GM12865 (cell line): ENCODE measurements at regions not wholly inside any gene's neighbourhood (a gene's known extent, or its start where the extent isn't known, plus 50 kb on each side); places are given as distances from the start of the nearest gene placed in this dataset.

Experiments used
- DNase-seq: peaks from one replicate; pipeline ENCODE4 v3.0.0; 2010; ENCODE audit warnings: low read depth
- H3K4me3 ChIP-seq: 2 replicates; pipeline ENCODE4 v1.5.1; 2011; ENCODE audit warnings: mild to moderate bottlenecking, low read depth, low read length, control low read depth
- TF ChIP-seq, protein P1 (sequence below): IDR thresholded peaks from 2 replicates; pipeline ENCODE4 v1.5.1; 2011; ENCODE audit warnings: low read length, control low read depth, low read depth, inconsistent platforms; ENCODE audit not compliant: insufficient read depth; ENCODE audit errors: missing control alignments

DNA sequence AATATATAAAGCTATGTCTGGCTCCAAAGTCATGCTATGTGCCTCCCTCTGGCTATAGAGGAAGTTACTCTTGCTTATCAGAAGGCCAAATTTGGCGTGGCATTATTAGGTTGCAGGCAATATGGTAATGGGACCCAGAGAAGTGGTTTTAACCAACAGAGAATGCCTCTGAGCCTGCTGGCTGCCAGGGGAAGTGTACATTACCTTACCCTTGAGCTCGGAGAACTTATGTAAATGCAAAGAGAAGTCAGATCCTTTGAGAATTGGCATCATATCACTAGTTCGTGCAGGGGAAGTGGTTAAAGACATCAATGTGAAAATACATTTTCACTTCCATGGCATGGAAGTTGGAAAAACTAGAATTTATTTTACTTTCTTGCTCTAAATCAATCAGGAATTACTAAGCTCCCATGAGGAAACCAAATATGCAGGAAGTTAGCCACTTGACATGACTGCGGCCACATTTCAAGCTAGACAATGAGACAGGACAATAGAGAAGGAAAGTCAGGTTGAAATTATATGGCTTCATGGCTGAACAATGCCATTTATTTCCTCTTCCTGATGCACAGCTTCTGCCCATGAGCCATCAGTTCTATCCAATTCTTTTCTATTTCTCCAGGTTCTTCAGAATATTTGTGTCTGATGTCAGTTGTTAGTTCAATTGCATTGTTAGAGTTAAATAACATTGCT lies 134.0 kb upstream of the PHACTR1 start:
- DNase-seq, result no peak
- TF ChIP-seq, protein P1, sequence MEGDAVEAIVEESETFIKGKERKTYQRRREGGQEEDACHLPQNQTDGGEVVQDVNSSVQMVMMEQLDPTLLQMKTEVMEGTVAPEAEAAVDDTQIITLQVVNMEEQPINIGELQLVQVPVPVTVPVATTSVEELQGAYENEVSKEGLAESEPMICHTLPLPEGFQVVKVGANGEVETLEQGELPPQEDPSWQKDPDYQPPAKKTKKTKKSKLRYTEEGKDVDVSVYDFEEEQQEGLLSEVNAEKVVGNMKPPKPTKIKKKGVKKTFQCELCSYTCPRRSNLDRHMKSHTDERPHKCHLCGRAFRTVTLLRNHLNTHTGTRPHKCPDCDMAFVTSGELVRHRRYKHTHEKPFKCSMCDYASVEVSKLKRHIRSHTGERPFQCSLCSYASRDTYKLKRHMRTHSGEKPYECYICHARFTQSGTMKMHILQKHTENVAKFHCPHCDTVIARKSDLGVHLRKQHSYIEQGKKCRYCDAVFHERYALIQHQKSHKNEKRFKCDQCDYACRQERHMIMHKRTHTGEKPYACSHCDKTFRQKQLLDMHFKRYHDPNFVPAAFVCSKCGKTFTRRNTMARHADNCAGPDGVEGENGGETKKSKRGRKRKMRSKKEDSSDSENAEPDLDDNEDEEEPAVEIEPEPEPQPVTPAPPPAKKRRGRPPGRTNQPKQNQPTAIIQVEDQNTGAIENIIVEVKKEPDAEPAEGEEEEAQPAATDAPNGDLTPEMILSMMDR, result no peak
- no peak overlapping the region for H3K4me3 ChIP-seq

DNA sequence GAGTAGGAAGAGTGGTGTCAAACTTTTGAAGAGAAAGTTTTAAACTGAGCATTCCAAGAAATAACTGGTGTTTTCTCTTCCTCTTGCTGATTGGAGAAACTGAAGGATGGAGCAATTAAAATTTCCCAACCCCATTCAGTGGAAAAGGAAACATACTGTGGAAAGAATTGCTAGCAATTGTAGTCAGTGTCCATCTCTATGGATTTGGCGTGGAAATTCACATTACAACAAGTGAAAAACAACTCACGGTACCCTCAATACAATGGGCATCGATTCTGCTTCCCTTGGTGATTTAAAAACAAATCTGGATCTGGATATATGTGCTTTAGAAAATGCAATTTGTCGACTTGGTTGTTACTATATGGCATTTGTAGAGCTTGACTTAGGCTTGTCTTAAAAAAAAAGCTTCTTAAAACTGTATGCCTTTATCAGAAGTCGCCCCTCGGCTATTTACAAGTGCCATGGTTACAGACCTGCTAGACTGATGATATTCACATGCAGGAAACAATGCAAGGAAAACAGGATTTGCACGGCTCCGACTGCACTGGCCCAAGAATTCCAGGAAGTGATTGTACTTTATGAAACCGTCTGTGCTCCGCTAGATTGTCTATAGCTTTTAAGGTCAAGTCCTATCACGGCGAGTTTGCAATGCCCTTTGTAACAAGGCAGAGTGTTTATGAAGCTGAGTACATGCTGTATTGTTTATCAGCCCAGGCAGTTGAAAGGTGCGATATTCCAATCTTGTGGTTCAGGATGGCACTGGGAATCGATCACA lies 131.7 kb upstream of the PHACTR1 start:
- DNase-seq, result no peak
- H3K4me3 ChIP-seq, result no peak overlapping the region
- TF ChIP-seq, protein P1, result no peak

DNA sequence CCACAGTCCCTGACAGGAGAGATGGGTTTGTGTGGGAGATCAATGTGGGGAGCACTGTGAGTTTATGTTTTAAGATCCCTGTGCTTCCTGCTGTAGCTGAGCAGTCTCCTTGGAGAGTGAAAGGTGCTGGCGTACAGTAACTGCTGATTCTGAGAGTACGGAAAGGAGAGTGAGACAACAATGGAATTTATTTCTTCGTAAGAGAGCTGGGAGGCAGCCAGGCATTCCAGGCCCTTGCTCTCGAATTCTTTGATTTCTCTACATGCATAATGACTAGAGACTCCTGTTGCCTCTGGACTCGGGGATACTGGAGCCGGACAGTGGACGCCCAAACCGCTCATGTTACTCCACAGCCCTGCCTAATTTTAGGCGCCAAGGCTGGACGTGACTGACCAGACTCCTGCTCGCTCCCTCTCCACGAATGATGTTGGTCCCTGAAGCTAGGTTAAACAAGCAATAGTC lies 131.0 kb upstream of the PHACTR1 start:
- DNase-seq, result no peak
- TF ChIP-seq, protein P1, result no peak
- no peak overlapping the region for H3K4me3 ChIP-seq

DNA sequence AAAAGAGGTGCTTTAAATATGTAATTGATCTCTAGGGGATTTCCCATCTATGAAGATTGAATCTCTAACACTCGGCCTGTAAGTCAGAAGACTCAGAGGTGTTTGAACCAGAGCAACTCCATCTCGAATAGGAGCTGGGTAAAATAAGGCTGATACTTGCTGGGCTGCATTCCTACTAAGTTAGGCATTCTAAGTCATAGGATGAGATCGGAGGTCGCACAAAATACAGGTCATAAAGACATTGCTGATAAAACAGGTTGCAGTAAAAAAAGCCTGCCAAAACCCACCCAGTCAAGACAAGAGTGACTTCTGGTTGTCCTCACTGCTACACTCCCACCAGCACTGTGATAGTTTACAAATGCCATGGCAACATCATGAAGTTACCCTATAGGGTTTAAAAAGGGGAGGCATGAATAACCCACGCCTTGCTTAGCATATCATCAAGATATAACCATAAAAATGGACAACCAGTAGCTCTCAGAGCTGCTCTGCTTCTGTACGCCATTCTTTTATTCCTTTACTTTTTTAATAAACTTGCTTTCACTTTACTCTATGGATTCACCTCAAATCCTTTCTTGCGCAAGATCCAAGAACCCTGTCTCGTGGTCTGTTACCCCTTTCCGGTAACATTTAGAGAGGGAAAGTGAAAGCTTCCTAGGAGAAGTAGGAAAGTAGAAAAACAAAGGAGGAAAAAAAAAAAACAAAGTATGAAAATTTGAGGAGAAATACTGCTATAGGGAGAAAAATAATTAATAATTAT lies 129.7 kb upstream of the PHACTR1 start:
- TF ChIP-seq, protein P1, result no peak
- no peak overlapping the region for H3K4me3 ChIP-seq
- no peak for DNase-seq

DNA sequence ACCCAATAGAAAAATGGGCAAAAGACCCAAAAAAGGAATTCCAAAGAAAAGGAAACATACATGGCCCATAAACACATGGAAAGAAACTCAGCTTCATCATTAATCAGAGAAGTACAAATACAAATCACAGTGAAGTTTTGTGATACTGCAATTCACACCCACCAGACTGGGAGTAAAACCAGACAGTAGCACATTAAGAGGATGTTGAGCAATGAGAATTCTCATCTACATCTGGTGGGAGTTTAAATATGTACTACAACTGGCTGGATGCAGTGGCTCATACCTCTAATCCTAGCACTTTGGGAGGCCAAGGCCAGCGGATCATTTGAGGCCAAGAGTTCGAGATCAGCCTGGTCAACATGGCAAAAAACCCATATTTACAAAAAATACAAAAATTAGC lies 125.7 kb upstream of the PHACTR1 start:
- no peak for DNase-seq
- no peak overlapping the region for H3K4me3 ChIP-seq
- TF ChIP-seq, protein P1, result no peak

DNA sequence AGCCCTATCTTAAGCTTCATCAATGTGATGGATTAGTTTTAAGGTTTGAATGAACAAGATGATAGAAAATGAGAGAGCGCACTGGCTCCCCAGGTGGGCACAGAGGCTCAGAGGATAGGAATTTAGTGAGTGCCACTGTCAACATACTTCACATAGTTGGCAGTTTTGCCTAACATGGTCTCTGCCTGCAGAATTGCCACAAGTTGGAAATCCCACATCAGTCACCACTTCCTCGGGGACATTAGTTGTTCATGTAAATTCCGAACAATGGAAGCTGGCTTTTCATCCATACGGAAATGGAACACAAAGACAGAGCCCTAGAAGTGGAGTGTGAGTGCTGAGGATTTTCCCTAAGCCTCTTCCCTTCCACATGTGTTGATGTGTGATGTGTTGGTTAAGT lies 123.9 kb upstream of the PHACTR1 start:
- DNase-seq, result no peak
- no peak overlapping the region for H3K4me3 ChIP-seq
- TF ChIP-seq, protein P1, result no peak
